HCT116 (cell line): ENCODE measurements at regions not wholly inside any gene's neighbourhood (a gene's known extent, or its start where the extent isn't known, plus 50 kb on each side); places are given as distances from the start of the nearest gene placed in this dataset.

Experiments
- ATAC-seq: fragments of 200-7000 bp; cut with Tn5 transposase; 2 replicates; pipeline ENCODE4 v1.9.1; 2020; ENCODE audit warnings: mild to moderate bottlenecking, moderate library complexity
- BruUV-seq: library from RNA; stranded (reverse); fragments of 400-500 nt; replicated peaks from 2 replicates; lab custom pipeline; 2021; lab: Mats Ljungman, UMichigan
- CTCF ChIA-PET: fragments of 300-600 bp; sonication (Branson Sonifier 250); formaldehyde crosslinking; loops from one replicate; lab custom pipeline; 2021; ENCODE audit warnings: antibody characterized with exemption; lab: Charles Lee
- POLR2A ChIA-PET: fragments of 300-600, 350-600 bp; sonication (Branson Sonifier 250); formaldehyde crosslinking; loops from one replicate; lab custom pipeline; 2021; ENCODE audit warnings: antibody characterized with exemption; lab: Charles Lee
- RAD21 ChIA-PET, 2 experiments: fragments of 300-600 bp; sonication (Branson Sonifier 250); formaldehyde crosslinking; loops; one replicate each; lab custom pipeline; 2023; ENCODE audit warnings: low total read pairs in 2 of 2; ENCODE audit not compliant: uncharacterized antibody in 2 of 2, unreplicated experiment in 2 of 2, low non-redundant PET in 1 of 2; lab: Charles Lee
- DNase-seq: peaks from one replicate; pipeline ENCODE4 v3.0.0-alpha.2; 2010; ENCODE audit warnings: low read depth, low spot score
- H2AFZ ChIP-seq: fragments of 200-600 bp; shearing (Covaris generic), sonication (generic); 2 replicates; pipeline ENCODE4 v1.6.1; 2017; ENCODE audit warnings: low read depth, mixed run types, mixed read lengths, antibody characterized with exemption, low read length; ENCODE audit not compliant: poor library complexity, severe bottlenecking
- H3K27ac ChIP-seq: 2 replicates; pipeline ENCODE4 v1.5.1; 2012; ENCODE audit warnings: low read depth, low read length
- H3K27me3 ChIP-seq: fragments of 200-600 bp; sonication (generic); 2 replicates; pipeline ENCODE4 v1.6.1; 2016; ENCODE audit warnings: mixed run types, low read length, mixed read lengths; ENCODE audit not compliant: insufficient read depth
- H3K36me3 ChIP-seq, 2 experiments: fragments of 200-500 bp in 1 of 2; fragments of 200-600 bp in 1 of 2; sonication (Bioruptor generic) in 1 of 2; sonication (generic) in 1 of 2; 2 replicates each; pipeline versions ENCODE4 v1.5.1 to v1.6.1; 2014 to 2016; ENCODE audit warnings: low read length in 2 of 2, inconsistent platforms in 1 of 2, mixed read lengths in 1 of 2, mixed run types in 1 of 2; ENCODE audit not compliant: insufficient read depth in 2 of 2, control insufficient read depth in 1 of 2
- H3K4me1 ChIP-seq, 2 experiments: fragments of 200-600 bp in 1 of 2; sonication (generic) in 1 of 2; 2 replicates each; pipeline versions ENCODE4 v1.5.1 to v1.6.1; 2012 to 2017; ENCODE audit warnings: low read length in 2 of 2, inconsistent platforms in 1 of 2, mild to moderate bottlenecking in 1 of 2, mixed read lengths in 1 of 2, mixed run types in 1 of 2, moderate library complexity in 1 of 2; ENCODE audit not compliant: insufficient read depth in 2 of 2, control insufficient read depth in 1 of 2
- H3K4me2 ChIP-seq: fragments of 200-600 bp; sonication (generic); 2 replicates; pipeline ENCODE4 v1.6.1; 2017; ENCODE audit warnings: mixed run types, low read length, mixed read lengths
- H3K4me3 ChIP-seq, 2 experiments: fragments of 200-600 bp in 1 of 2; sonication (generic) in 1 of 2; replicated peaks in 1 of 2; 2 replicates each; pipeline ENCODE4 v1.5.1; 2011 to 2016; ENCODE audit warnings: low read length in 2 of 2, control low read depth in 1 of 2, low read depth in 1 of 2, mild to moderate bottlenecking in 1 of 2, mixed read lengths in 1 of 2, mixed run types in 1 of 2
- H3K79me2 ChIP-seq: fragments of 200-600 bp; sonication (generic); 2 replicates; pipeline ENCODE4 v1.6.1; 2017; ENCODE audit warnings: mild to moderate bottlenecking, mixed run types, low read length, moderate library complexity, mixed read lengths; ENCODE audit not compliant: insufficient read depth
- H3K9ac ChIP-seq: fragments of 200-600 bp; sonication (generic); 2 replicates; pipeline ENCODE4 v1.6.1; 2016; ENCODE audit warnings: low read length, mixed read lengths
- H3K9me2 ChIP-seq: fragments of 200-600 bp; sonication (generic), shearing (Covaris generic); 2 replicates; pipeline ENCODE4 v1.6.1; 2017; ENCODE audit warnings: mixed run types, mild to moderate bottlenecking, moderate library complexity; ENCODE audit not compliant: insufficient read depth
- H3K9me3 ChIP-seq, 2 experiments: fragments of 200-500 bp in 1 of 2; fragments of 200-600 bp in 1 of 2; sonication (Bioruptor generic) in 1 of 2; sonication (generic) in 1 of 2; 2 replicates each; pipeline ENCODE4 v1.6.1; 2014 to 2017; ENCODE audit warnings: low read length in 2 of 2, mixed read lengths in 2 of 2, inconsistent platforms in 1 of 2, low read depth in 1 of 2, mild to moderate bottlenecking in 1 of 2, mixed run types in 1 of 2, moderate library complexity in 1 of 2; ENCODE audit not compliant: control insufficient read depth in 1 of 2, insufficient read depth in 1 of 2
- H4K20me1 ChIP-seq: fragments of 200-600 bp; sonication (generic), shearing (Covaris generic); 2 replicates; pipeline ENCODE4 v1.6.1; 2017; ENCODE audit warnings: mixed run types, mild to moderate bottlenecking, moderate library complexity; ENCODE audit not compliant: insufficient read depth
- CBX3 ChIP-seq: IDR thresholded peaks from 2 replicates; pipeline ENCODE4 v1.6.1; 2012; ENCODE audit warnings: low read depth
- CEBPB ChIP-seq: IDR thresholded peaks from 2 replicates; pipeline ENCODE4 v1.6.1; 2012; ENCODE audit warnings: low read depth
- ELF1 ChIP-seq: IDR thresholded peaks from 2 replicates; pipeline ENCODE4 v1.6.1; 2012; ENCODE audit warnings: low read depth, borderline replicate concordance
- EZH2phosphoT487 ChIP-seq: fragments of 200-600 bp; IDR thresholded peaks from 2 replicates; pipeline ENCODE4 v1.6.1; 2018; ENCODE audit warnings: antibody characterized with exemption, borderline replicate concordance
- FOSL1 ChIP-seq: IDR thresholded peaks from 2 replicates; pipeline ENCODE4 v1.6.1; 2012; ENCODE audit warnings: low read depth
- JUND ChIP-seq: IDR thresholded peaks from 2 replicates; pipeline ENCODE4 v1.6.1; 2012
- POLR2A ChIP-seq: IDR thresholded peaks from 2 replicates; pipeline ENCODE4 v1.7.0; 2011; ENCODE audit warnings: borderline replicate concordance; ENCODE audit not compliant: insufficient read depth, insufficient read length; ENCODE audit errors: extremely low read depth
- POLR2AphosphoS5 ChIP-seq: IDR thresholded peaks from 2 replicates; pipeline ENCODE4 v1.6.1; 2011; ENCODE audit warnings: mild to moderate bottlenecking, low read depth, low read length, moderate library complexity
- RAD21 ChIP-seq: IDR thresholded peaks from 2 replicates; pipeline ENCODE4 v1.6.1; 2012; ENCODE audit warnings: low read depth, mild to moderate bottlenecking
- SIN3A ChIP-seq: IDR thresholded peaks from 2 replicates; pipeline ENCODE4 v1.6.1; 2012; ENCODE audit warnings: low read depth
- SP1 ChIP-seq: IDR thresholded peaks from 2 replicates; pipeline ENCODE4 v1.6.1; 2012; ENCODE audit warnings: low read depth
- YY1 ChIP-seq: IDR thresholded peaks from 2 replicates; pipeline ENCODE4 v1.6.1; 2011; ENCODE audit warnings: low read length, low read depth, moderate library complexity, mild to moderate bottlenecking; ENCODE audit not compliant: insufficient replicate concordance; ENCODE audit errors: extremely low read depth
- ZFX ChIP-seq: fragments of 450-650 bp; IDR thresholded peaks from 2 replicates; pipeline ENCODE4 v1.6.1; 2017
- intact Hi-C: fragments of 100-400 bp; cut with micrococcal nuclease; formaldehyde crosslinking; loops from 2 replicates; pipeline ENCODE4 v1.10.0; 2022
- TF ChIP-seq, protein P1 (sequence below): IDR thresholded peaks from 2 replicates; pipeline ENCODE4 v1.6.1; 2012
- TF ChIP-seq, protein P2 (sequence below): IDR thresholded peaks from 2 replicates; pipeline ENCODE4 v1.6.1; 2012
- TF ChIP-seq, protein P3 (sequence below), 3 experiments: fragments of 200-600 bp in 1 of 3; sonication (generic) in 1 of 3; IDR thresholded peaks in 2 of 3; conservative IDR thresholded peaks in 1 of 3; 2 replicates each; pipeline ENCODE4 v1.5.1; 2012 to 2017; ENCODE audit warnings: low read depth in 2 of 3, low read length in 2 of 3, antibody characterized with exemption in 1 of 3, borderline replicate concordance in 1 of 3, control low read depth in 1 of 3, mild to moderate bottlenecking in 1 of 3, mixed read lengths in 1 of 3, mixed run types in 1 of 3, moderate library complexity in 1 of 3; ENCODE audit not compliant: insufficient read depth in 1 of 3
- TF ChIP-seq, protein P4 (sequence below): IDR thresholded peaks from 2 replicates; pipeline ENCODE4 v1.6.1; 2011; ENCODE audit warnings: mild to moderate bottlenecking, low read length, moderate library complexity; ENCODE audit not compliant: insufficient replicate concordance; ENCODE audit errors: extremely low read depth

DNA sequence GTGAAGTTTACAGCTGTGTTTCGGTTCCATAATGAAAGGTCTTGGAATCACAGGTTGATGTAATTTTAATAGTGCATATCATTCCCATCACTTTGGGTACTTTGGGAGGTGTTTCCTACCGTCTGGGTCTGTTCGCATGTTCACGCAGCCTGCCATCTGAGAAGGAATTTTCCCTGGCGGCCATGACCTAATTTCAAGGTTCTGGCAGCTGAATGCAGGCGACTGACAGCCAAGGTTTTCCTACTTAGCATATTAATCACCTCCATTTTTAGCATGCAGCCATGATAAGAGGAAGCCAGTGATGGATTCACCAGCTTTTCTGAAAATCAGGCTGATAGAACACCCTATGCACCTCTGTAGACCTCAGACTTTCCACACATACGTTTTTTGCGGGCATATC lies 319.1 kb upstream of the TMEM229A start:
- intact Hi-C loops = no loop called here
- ChIA-PET RAD21 (no interaction called here), POLR2A (no interaction called here), CTCF (no interaction called here)
- Histone ChIP-seq H3K79me2 (no peaks in the 10 kb centered on the region), H3K4me3 (no peak overlapping the region), H3K9me3 (no peaks in the 10 kb centered on the region), H3K27me3 (no peaks in the 10 kb centered on the region), H3K27ac (no peak overlapping the region), H3K9ac (no peak overlapping the region), H3K9me2 (no peaks in the 10 kb centered on the region), H4K20me1 (no peaks in the 10 kb centered on the region), H3K36me3 (no peaks in the 10 kb centered on the region), H3K4me1 (no peaks in the 10 kb centered on the region), H2AFZ (no peak overlapping the region), H3K4me2 (no peak overlapping the region)
- TF ChIP-seq, protein P1, sequence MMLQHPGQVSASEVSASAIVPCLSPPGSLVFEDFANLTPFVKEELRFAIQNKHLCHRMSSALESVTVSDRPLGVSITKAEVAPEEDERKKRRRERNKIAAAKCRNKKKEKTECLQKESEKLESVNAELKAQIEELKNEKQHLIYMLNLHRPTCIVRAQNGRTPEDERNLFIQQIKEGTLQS = no peak
- no peak for TF ChIP-seq SIN3A
- no peak for TF ChIP-seq CBX3
- no TSS peak for BruUV-seq
- DNase-seq (no peak), ATAC-seq (no peak)

DNA sequence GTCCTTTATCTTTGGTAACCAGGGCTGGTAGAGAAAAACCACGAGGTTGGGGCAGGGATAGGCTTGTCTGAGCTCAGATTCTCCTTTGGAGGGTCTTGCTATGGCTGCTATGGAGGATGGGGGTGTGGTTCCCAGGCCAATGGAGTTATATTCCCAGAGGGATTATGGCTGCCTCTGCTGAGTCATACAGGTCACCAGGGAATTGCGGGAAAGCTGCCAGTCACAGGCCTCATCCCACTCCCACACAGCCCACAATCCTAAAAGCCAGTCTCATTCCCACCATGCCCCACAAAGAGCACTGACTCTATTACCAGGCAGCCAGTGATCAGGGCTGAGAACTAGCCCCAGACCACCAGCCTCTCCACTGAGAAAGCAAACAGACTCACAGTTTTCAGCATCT lies 316.6 kb upstream of the TMEM229A start:
- no peak for ATAC-seq
- H3K27ac ChIP-seq = no peak overlapping the region
- no peaks in the 10 kb centered on the region for H3K36me3 ChIP-seq
- no peak overlapping the region for H3K4me3 ChIP-seq
- H4K20me1 ChIP-seq = no peaks in the 10 kb centered on the region
- H2AFZ ChIP-seq = no peak overlapping the region
- intact Hi-C loops = no loop called here
- POLR2A ChIA-PET = no interaction called here
- CTCF ChIA-PET = no interaction called here
- H3K9me2 ChIP-seq = no peaks in the 10 kb centered on the region
- TF ChIP-seq, protein P2, sequence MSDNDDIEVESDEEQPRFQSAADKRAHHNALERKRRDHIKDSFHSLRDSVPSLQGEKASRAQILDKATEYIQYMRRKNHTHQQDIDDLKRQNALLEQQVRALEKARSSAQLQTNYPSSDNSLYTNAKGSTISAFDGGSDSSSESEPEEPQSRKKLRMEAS = no peak
- TF ChIP-seq, protein P3, sequence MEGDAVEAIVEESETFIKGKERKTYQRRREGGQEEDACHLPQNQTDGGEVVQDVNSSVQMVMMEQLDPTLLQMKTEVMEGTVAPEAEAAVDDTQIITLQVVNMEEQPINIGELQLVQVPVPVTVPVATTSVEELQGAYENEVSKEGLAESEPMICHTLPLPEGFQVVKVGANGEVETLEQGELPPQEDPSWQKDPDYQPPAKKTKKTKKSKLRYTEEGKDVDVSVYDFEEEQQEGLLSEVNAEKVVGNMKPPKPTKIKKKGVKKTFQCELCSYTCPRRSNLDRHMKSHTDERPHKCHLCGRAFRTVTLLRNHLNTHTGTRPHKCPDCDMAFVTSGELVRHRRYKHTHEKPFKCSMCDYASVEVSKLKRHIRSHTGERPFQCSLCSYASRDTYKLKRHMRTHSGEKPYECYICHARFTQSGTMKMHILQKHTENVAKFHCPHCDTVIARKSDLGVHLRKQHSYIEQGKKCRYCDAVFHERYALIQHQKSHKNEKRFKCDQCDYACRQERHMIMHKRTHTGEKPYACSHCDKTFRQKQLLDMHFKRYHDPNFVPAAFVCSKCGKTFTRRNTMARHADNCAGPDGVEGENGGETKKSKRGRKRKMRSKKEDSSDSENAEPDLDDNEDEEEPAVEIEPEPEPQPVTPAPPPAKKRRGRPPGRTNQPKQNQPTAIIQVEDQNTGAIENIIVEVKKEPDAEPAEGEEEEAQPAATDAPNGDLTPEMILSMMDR (IDR thresholded peaks at IDR 0.05 in 2 of 3, conservative IDR thresholded peaks at IDR 0.05 in 1 of 3; ENCODE audit: borderline replicate concordance in 1 of 3, insufficient read depth in 1 of 3, low read depth in 2 of 3, low read length in 2 of 3) = no peak
- TF ChIP-seq POLR2AphosphoS5 (no peak), ZFX (no peak), SIN3A (no peak), FOSL1 (no peak), JUND (no peak), RAD21 (no peak), CEBPB (no peak), ELF1 (no peak), SP1 (no peak), EZH2phosphoT487 (no peak), POLR2A (no peak), YY1 (no peak)
- TF ChIP-seq, protein P4, sequence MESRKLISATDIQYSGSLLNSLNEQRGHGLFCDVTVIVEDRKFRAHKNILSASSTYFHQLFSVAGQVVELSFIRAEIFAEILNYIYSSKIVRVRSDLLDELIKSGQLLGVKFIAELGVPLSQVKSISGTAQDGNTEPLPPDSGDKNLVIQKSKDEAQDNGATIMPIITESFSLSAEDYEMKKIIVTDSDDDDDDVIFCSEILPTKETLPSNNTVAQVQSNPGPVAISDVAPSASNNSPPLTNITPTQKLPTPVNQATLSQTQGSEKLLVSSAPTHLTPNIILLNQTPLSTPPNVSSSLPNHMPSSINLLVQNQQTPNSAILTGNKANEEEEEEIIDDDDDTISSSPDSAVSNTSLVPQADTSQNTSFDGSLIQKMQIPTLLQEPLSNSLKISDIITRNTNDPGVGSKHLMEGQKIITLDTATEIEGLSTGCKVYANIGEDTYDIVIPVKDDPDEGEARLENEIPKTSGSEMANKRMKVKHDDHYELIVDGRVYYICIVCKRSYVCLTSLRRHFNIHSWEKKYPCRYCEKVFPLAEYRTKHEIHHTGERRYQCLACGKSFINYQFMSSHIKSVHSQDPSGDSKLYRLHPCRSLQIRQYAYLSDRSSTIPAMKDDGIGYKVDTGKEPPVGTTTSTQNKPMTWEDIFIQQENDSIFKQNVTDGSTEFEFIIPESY = no peak
- TF ChIP-seq, all 23 proteins: peak for 0
- Histone ChIP-seq H3K4me2 (no peak overlapping the region), H3K9ac (no peak overlapping the region), H3K27me3 (no peaks in the 10 kb centered on the region), H3K79me2 (no peaks in the 10 kb centered on the region), H3K9me3 (no peaks in the 10 kb centered on the region), H3K4me1 (no peaks in the 10 kb centered on the region)
- no peak for DNase-seq
- BruUV-seq = no TSS peak
- RAD21 ChIA-PET = no interaction called here
